H9 (cell line): ENCODE measurements at regions not wholly inside any gene's neighbourhood (a gene's known extent, or its start where the extent isn't known, plus 50 kb on each side); places are given as distances from the start of the nearest gene placed in this dataset.

Experiments used
- DNase-seq: peaks from one replicate; pipeline ENCODE4 v3.0.0-alpha.2; 2017
- H2AFZ ChIP-seq: one replicate; pipeline ENCODE4 v1.6.1; 2013; ENCODE audit warnings: mild to moderate bottlenecking, low read length, control low read depth, moderate library complexity
- H2AK5ac ChIP-seq: 2 replicates; pipeline ENCODE4 v1.6.1; 2013; ENCODE audit warnings: low read length, control low read depth, mixed read lengths; ENCODE audit not compliant: insufficient read length
- H2BK120ac ChIP-seq: one replicate; pipeline ENCODE4 v1.6.1; 2013; ENCODE audit warnings: low read depth, mild to moderate bottlenecking, low read length, control low read depth, inconsistent platforms; ENCODE audit not compliant: poor library complexity, severe bottlenecking
- H2BK12ac ChIP-seq: 2 replicates; pipeline ENCODE4 v1.6.1; 2013; ENCODE audit warnings: low read length, control low read depth, mixed read lengths, low read depth; ENCODE audit not compliant: insufficient read length
- H2BK15ac ChIP-seq: 2 replicates; pipeline ENCODE4 v1.6.1; 2013; ENCODE audit warnings: low read depth, low read length, control low read depth
- H2BK20ac ChIP-seq: one replicate; pipeline ENCODE4 v1.6.1; 2013; ENCODE audit warnings: low read depth, mild to moderate bottlenecking, low read length, control low read depth, inconsistent platforms; ENCODE audit not compliant: poor library complexity, severe bottlenecking
- H2BK5ac ChIP-seq: 2 replicates; pipeline ENCODE4 v1.6.1; 2013; ENCODE audit warnings: low read length, control low read depth, mixed read lengths; ENCODE audit not compliant: insufficient read length
- H3K14ac ChIP-seq: 2 replicates; pipeline ENCODE4 v1.6.1; 2013; ENCODE audit warnings: low read length, control low read depth; ENCODE audit not compliant: insufficient read depth
- H3K18ac ChIP-seq: 2 replicates; pipeline ENCODE4 v1.6.1; 2013; ENCODE audit warnings: low read depth, mild to moderate bottlenecking, mixed read lengths, low read length, control low read depth; ENCODE audit not compliant: insufficient read length
- H3K23ac ChIP-seq: 2 replicates; pipeline ENCODE4 v1.6.1; 2013; ENCODE audit warnings: low read length, control low read depth, mixed read lengths, low read depth; ENCODE audit not compliant: insufficient read length
- H3K23me2 ChIP-seq: 2 replicates; pipeline ENCODE4 v1.6.1; 2013; ENCODE audit warnings: low read depth, mild to moderate bottlenecking, mixed read lengths, low read length, control low read depth; ENCODE audit not compliant: insufficient read length, poor library complexity, severe bottlenecking
- H3K27ac ChIP-seq: 2 replicates; pipeline ENCODE4 v1.5.1; 2013; ENCODE audit warnings: low read length, control low read depth, mixed read lengths, low read depth; ENCODE audit not compliant: insufficient read length
- H3K27me3 ChIP-seq: 2 replicates; pipeline ENCODE4 v1.6.1; 2013; ENCODE audit warnings: low read length, control low read depth, inconsistent platforms; ENCODE audit not compliant: insufficient read depth
- H3K4ac ChIP-seq: 2 replicates; pipeline ENCODE4 v1.6.1; 2013; ENCODE audit warnings: low read depth, mild to moderate bottlenecking, control low read depth, inconsistent platforms, low read length, moderate library complexity
- H3K4me1 ChIP-seq: 2 replicates; pipeline ENCODE4 v1.6.1; 2013; ENCODE audit warnings: low read length, control low read depth, inconsistent platforms; ENCODE audit not compliant: insufficient read depth
- H3K4me2 ChIP-seq: 2 replicates; pipeline ENCODE4 v1.6.1; 2013; ENCODE audit warnings: low read length, control low read depth, mixed read lengths; ENCODE audit not compliant: insufficient read length, insufficient read depth
- H3K56ac ChIP-seq: 2 replicates; pipeline ENCODE4 v1.6.1; 2013; ENCODE audit warnings: low read depth, mild to moderate bottlenecking, mixed read lengths, low read length, control low read depth; ENCODE audit not compliant: insufficient read length
- H3K79me1 ChIP-seq: 2 replicates; pipeline ENCODE4 v1.6.1; 2013; ENCODE audit warnings: low read depth, mild to moderate bottlenecking, moderate library complexity, low read length, control low read depth, inconsistent platforms; ENCODE audit not compliant: insufficient read depth, poor library complexity, severe bottlenecking
- H3K79me2 ChIP-seq: 2 replicates; pipeline ENCODE4 v1.6.1; 2013; ENCODE audit warnings: low read length, control low read depth, inconsistent platforms; ENCODE audit not compliant: insufficient read depth
- H3K9ac ChIP-seq: 2 replicates; pipeline ENCODE4 v1.6.1; 2013; ENCODE audit warnings: low read length, control low read depth, mixed read lengths; ENCODE audit not compliant: insufficient read length; ENCODE audit errors: extremely low read depth
- H3K9me3 ChIP-seq: one replicate; pipeline ENCODE4 v1.6.1; 2013; ENCODE audit warnings: low read depth, low read length, inconsistent platforms; ENCODE audit not compliant: control insufficient read depth
- H3T11ph ChIP-seq: one replicate; pipeline ENCODE4 v1.6.1; 2013; ENCODE audit warnings: mild to moderate bottlenecking, low read length, control low read depth, inconsistent platforms
- H4K20me1 ChIP-seq: one replicate; pipeline ENCODE4 v1.6.1; 2013; ENCODE audit not compliant: control insufficient read depth, insufficient read length, insufficient read depth
- H4K5ac ChIP-seq: 2 replicates; pipeline ENCODE4 v1.6.1; 2013; ENCODE audit warnings: low read depth, mild to moderate bottlenecking, mixed read lengths, low read length, control low read depth; ENCODE audit not compliant: insufficient read length
- H4K8ac ChIP-seq: replicated peaks from 2 replicates; pipeline ENCODE4 v1.6.1; 2013; ENCODE audit warnings: low read length, control low read depth, mixed read lengths, low read depth; ENCODE audit not compliant: insufficient read length
- H4K91ac ChIP-seq: 2 replicates; pipeline ENCODE4 v1.6.1; 2013; ENCODE audit warnings: low read depth, mild to moderate bottlenecking, moderate library complexity, mixed read lengths, low read length, control low read depth; ENCODE audit not compliant: insufficient read length
- H3K27ac Mint-ChIP-seq, 3 experiments: 2 replicates in 2 of 3; 3 replicates in 1 of 3; pipeline ENCODE4 v1.8.0; 2020 to 2021; ENCODE audit warnings: mixed read lengths in 3 of 3, mild to moderate bottlenecking in 1 of 3, moderate library complexity in 1 of 3
- H3K27me3 Mint-ChIP-seq: 2 replicates; pipeline ENCODE4 v1.8.0; 2021; ENCODE audit warnings: low read depth, mild to moderate bottlenecking, moderate library complexity, mixed read lengths
- H3K36me3 Mint-ChIP-seq, 3 experiments: 2 replicates in 2 of 3; 3 replicates in 1 of 3; pipeline ENCODE4 v1.8.0; 2020 to 2021; ENCODE audit warnings: low read depth in 3 of 3, mixed read lengths in 3 of 3; ENCODE audit not compliant: insufficient read depth in 1 of 3
- H3K4me1 Mint-ChIP-seq, 2 experiments: 2 replicates each; pipeline ENCODE4 v1.8.0; 2020; ENCODE audit warnings: mixed read lengths in 2 of 2
- H3K4me3 Mint-ChIP-seq, 2 experiments: 2 replicates in 1 of 2; 3 replicates in 1 of 2; pipeline ENCODE4 v1.8.0; 2020 to 2021; ENCODE audit warnings: mild to moderate bottlenecking in 2 of 2, mixed read lengths in 2 of 2, moderate library complexity in 1 of 2
- H3K9me3 Mint-ChIP-seq, 2 experiments: 2 replicates in 1 of 2; 3 replicates in 1 of 2; pipeline ENCODE4 v1.8.0; 2020; ENCODE audit warnings: mild to moderate bottlenecking in 2 of 2, mixed read lengths in 2 of 2, moderate library complexity in 1 of 2
- CTCF ChIP-seq: fragments of 200-600 bp; sonication (generic); conservative IDR thresholded peaks from 3 replicates; pipeline ENCODE4 v1.8.0; 2021; ENCODE audit warnings: antibody characterized with exemption, mild to moderate bottlenecking
- WGBS: extraction: QIAGEN DNeasy Blood & Tissue Kit; methylation state at CpG from one replicate; pipeline ENCODE4 v1.1.7; 2013; ENCODE audit warnings: missing lambda C conversion rate, low lambda C conversion rate, mixed read lengths; ENCODE audit not compliant: insufficient read length; ENCODE audit errors: extremely low coverage; 5-methylcytosine and 5-hydroxymethylcytosine counted together

GRCh38 chr15:93307513-93307912 lies 218.5 kb upstream of the RGMA start:
- no peak for DNase-seq
- Histone ChIP-seq H2BK15ac (no peak overlapping the region), H3K9me3 (no peaks in the 10 kb centered on the region), H2BK5ac (no peak overlapping the region), H4K20me1 (no peaks in the 10 kb centered on the region), H4K91ac (no peak overlapping the region), H3K14ac (no peak overlapping the region), H3K23ac (no peak overlapping the region), H2BK20ac (no peak overlapping the region), H3K56ac (no peak overlapping the region), H3K18ac (no peak overlapping the region), H2BK120ac (no peak overlapping the region), H3K4ac (no peak overlapping the region), H2BK12ac (no peak overlapping the region), H3T11ph (no peak overlapping the region), H3K79me2 (no peaks in the 10 kb centered on the region), H3K27ac (no peak overlapping the region), H3K23me2 (no peaks in the 10 kb centered on the region), H3K79me1 (no peaks in the 10 kb centered on the region), H3K4me1 (no peaks in the 10 kb centered on the region), H2AFZ (no peak overlapping the region), H3K4me2 (no peak overlapping the region), H3K9ac (no peak overlapping the region), H4K5ac (no peak overlapping the region), H3K27me3 (no peaks in the 10 kb centered on the region), H2AK5ac (no peak overlapping the region), H4K8ac (no peak overlapping the region)
- Mint-ChIP-seq H3K9me3 (no peaks in the 10 kb centered on the region), H3K4me1 (peaks cover 2 to 17% of the 10 kb centered on the region in 2 experiments), H3K27ac (no peak overlapping the region), H3K4me3 (no peak overlapping the region), H3K36me3 (no peaks in the 10 kb centered on the region), H3K27me3 (peaks cover 15% of the 10 kb centered on the region)
- WGBS: no CpG with 5 or more reads among the region's 14 CpGs
- no peak for TF ChIP-seq CTCF
